HEK293 (cell line): ENCODE measurements at regions not wholly inside any gene's neighbourhood (a gene's known extent, or its start where the extent isn't known, plus 50 kb on each side); places are given as distances from the start of the nearest gene placed in this dataset.

ENCODE experiments used
- CTCF ChIA-PET: fragments of 350-600 bp; formaldehyde crosslinking; extraction: SDS; loops from one replicate; lab custom pipeline; 2021; ENCODE audit warnings: antibody characterized with exemption; lab: Yijun Ruan, JAX
- POLR2A ChIA-PET: fragments of 300-600 bp; formaldehyde crosslinking; extraction: SDS; loops from one replicate; lab custom pipeline; 2020; ENCODE audit warnings: antibody characterized with exemption, inconsistent platforms; lab: Yijun Ruan, JAX
- H3K27ac ChIP-seq: fragments of 200-500 bp; sonication (Bioruptor generic); 2 replicates; pipeline ENCODE4 v1.5.1; 2014; ENCODE audit warnings: low read depth, low read length, control low read depth, inconsistent platforms; ENCODE audit errors: extremely low read depth
- H3K36me3 ChIP-seq, 2 experiments: fragments of 200-500 bp in 1 of 2; sonication (Bioruptor generic) in 1 of 2; 1 replicate in 1 of 2; 2 replicates in 1 of 2; pipeline ENCODE4 v1.5.1; 2014 to 2017; ENCODE audit warnings: inconsistent platforms in 2 of 2, low read length in 2 of 2; ENCODE audit not compliant: control insufficient read depth in 2 of 2, insufficient read depth in 1 of 2
- H3K4me1 ChIP-seq: fragments of 200-500 bp; sonication (Bioruptor generic); 2 replicates; pipeline ENCODE4 v1.5.1; 2014; ENCODE audit warnings: mild to moderate bottlenecking, low read length, inconsistent platforms; ENCODE audit not compliant: control insufficient read depth, insufficient read depth
- H3K4me3 ChIP-seq: 2 replicates; pipeline ENCODE4 v1.5.1; 2011; ENCODE audit warnings: low read depth, mild to moderate bottlenecking, control low read depth, low read length, moderate library complexity
- H3K9me3 ChIP-seq: fragments of 200-500 bp; sonication (Bioruptor generic); 2 replicates; pipeline ENCODE4 v1.5.1; 2014; ENCODE audit warnings: low read depth, low read length, inconsistent platforms; ENCODE audit not compliant: control insufficient read depth, insufficient read depth
- BCL11A ChIP-seq: fragments of 450-650 bp; formaldehyde crosslinking; IDR thresholded peaks from 2 replicates; pipeline ENCODE4 v1.5.1; 2016; ENCODE audit warnings: low read depth, missing biosample characterization, missing genetic modification characterization
- EGR2 ChIP-seq: fragments of 450-650 bp; formaldehyde crosslinking; IDR thresholded peaks from 2 replicates; pipeline ENCODE4 v1.5.1; 2016; ENCODE audit warnings: low read depth, missing biosample characterization, missing genetic modification characterization
- HOXD13 ChIP-seq: sonication (generic); formaldehyde crosslinking; IDR thresholded peaks from 2 replicates; pipeline ENCODE4 v1.8.0; 2022; ENCODE audit warnings: missing genetic modification reagents, borderline replicate concordance
- REPIN1 ChIP-seq: fragments of 450-650 bp; formaldehyde crosslinking; IDR thresholded peaks from 2 replicates; pipeline ENCODE4 v1.5.1; 2017; ENCODE audit warnings: missing biosample characterization, missing genetic modification characterization, low read depth
- SETDB1 ChIP-seq: IDR thresholded peaks from one replicate; pipeline ENCODE4 v1.6.1; 2017; ENCODE audit warnings: mild to moderate bottlenecking, low read length, moderate library complexity, mixed read lengths; ENCODE audit not compliant: insufficient read length
- ZNF114 ChIP-seq: fragments of 450-650 bp; formaldehyde crosslinking; IDR thresholded peaks from 2 replicates; pipeline ENCODE4 v1.5.0; 2017; ENCODE audit warnings: missing biosample characterization, missing genetic modification characterization
- ZNF133 ChIP-seq: fragments of 450-650 bp; formaldehyde crosslinking; IDR thresholded peaks from 2 replicates; pipeline ENCODE4 v1.5.1; 2016; ENCODE audit warnings: missing biosample characterization, missing genetic modification characterization
- ZNF174 ChIP-seq: fragments of 450-650 bp; formaldehyde crosslinking; IDR thresholded peaks from 2 replicates; pipeline ENCODE4 v1.5.0; 2017; ENCODE audit warnings: missing biosample characterization, mild to moderate bottlenecking, missing genetic modification characterization
- ZNF248 ChIP-seq: fragments of 450-650 bp; formaldehyde crosslinking; IDR thresholded peaks from 2 replicates; pipeline ENCODE4 v1.5.1; 2017; ENCODE audit warnings: missing biosample characterization, missing genetic modification characterization
- ZNF292 ChIP-seq: fragments of 450-650 bp; formaldehyde crosslinking; IDR thresholded peaks from 2 replicates; pipeline ENCODE4 v1.5.1; 2016; ENCODE audit warnings: low read depth, missing biosample characterization, missing genetic modification characterization, borderline replicate concordance
- ZNF335 ChIP-seq: fragments of 450-650 bp; formaldehyde crosslinking; conservative IDR thresholded peaks from 2 replicates; pipeline ENCODE4 v1.5.1; 2016; ENCODE audit warnings: missing biosample characterization, missing genetic modification characterization
- ZNF362 ChIP-seq: fragments of 450-650 bp; formaldehyde crosslinking; IDR thresholded peaks from 2 replicates; pipeline ENCODE4 v1.5.1; 2016; ENCODE audit warnings: missing biosample characterization, missing genetic modification characterization
- ZNF37A ChIP-seq: fragments of 450-650 bp; IDR thresholded peaks from 2 replicates; pipeline ENCODE4 v1.5.1; 2018; ENCODE audit warnings: missing biosample characterization, missing genetic modification characterization
- ZNF514 ChIP-seq: fragments of 450-650 bp; formaldehyde crosslinking; IDR thresholded peaks from 2 replicates; pipeline ENCODE4 v1.5.1; 2016; ENCODE audit warnings: missing biosample characterization, missing genetic modification characterization
- ZNF521 ChIP-seq: fragments of 450-650 bp; formaldehyde crosslinking; IDR thresholded peaks from 2 replicates; pipeline ENCODE4 v1.5.1; 2017; ENCODE audit warnings: missing biosample characterization, mild to moderate bottlenecking, missing genetic modification characterization
- ZNF585B ChIP-seq: fragments of 450-650 bp; formaldehyde crosslinking; IDR thresholded peaks from 2 replicates; pipeline ENCODE4 v1.5.1; 2016; ENCODE audit warnings: missing biosample characterization, missing genetic modification characterization
- ZNF704 ChIP-seq: fragments of 450-650 bp; formaldehyde crosslinking; IDR thresholded peaks from 2 replicates; pipeline ENCODE4 v1.5.1; 2016; ENCODE audit warnings: missing biosample characterization, missing genetic modification characterization
- ZNF768 ChIP-seq: fragments of 450-650 bp; formaldehyde crosslinking; IDR thresholded peaks from 2 replicates; pipeline ENCODE4 v1.5.1; 2018; ENCODE audit warnings: missing biosample characterization, mild to moderate bottlenecking, missing genetic modification characterization
- ZNF792 ChIP-seq: fragments of 450-650 bp; formaldehyde crosslinking; IDR thresholded peaks from 2 replicates; pipeline ENCODE4 v1.5.1; 2016; ENCODE audit warnings: missing biosample characterization, missing genetic modification characterization
- ZNF837 ChIP-seq: fragments of 450-650 bp; formaldehyde crosslinking; IDR thresholded peaks from 2 replicates; pipeline ENCODE4 v1.5.1; 2016; ENCODE audit warnings: missing biosample characterization, missing genetic modification characterization
- ZSCAN16 ChIP-seq: fragments of 450-650 bp; formaldehyde crosslinking; IDR thresholded peaks from 2 replicates; pipeline ENCODE4 v1.5.1; 2016; ENCODE audit warnings: missing biosample characterization, missing genetic modification characterization
- TF ChIP-seq, protein P1 (sequence below): fragments of 450-650 bp; formaldehyde crosslinking; IDR thresholded peaks from 2 replicates; pipeline ENCODE4 v1.5.1; 2016; ENCODE audit warnings: missing biosample characterization, missing genetic modification characterization
- TF ChIP-seq, protein P2 (sequence below): fragments of 450-650 bp; formaldehyde crosslinking; optimal IDR thresholded peaks from 2 replicates; pipeline ENCODE3; 2016; ENCODE audit warnings: missing biosample characterization, mild to moderate bottlenecking, missing genetic modification characterization
- TF ChIP-seq, protein P3 (sequence below): fragments of 450-650 bp; formaldehyde crosslinking; IDR thresholded peaks from 2 replicates; pipeline ENCODE4 v1.5.1; 2016; ENCODE audit warnings: missing biosample characterization, missing genetic modification characterization
- TF ChIP-seq, protein P4 (sequence below): fragments of 450-650 bp; formaldehyde crosslinking; IDR thresholded peaks from 2 replicates; pipeline ENCODE4 v1.5.1; 2016; ENCODE audit warnings: missing biosample characterization, missing genetic modification characterization

- CTCF ChIA-PET = interaction anchor here (0.7 to 1.5 kb wide), 10 partner anchors 9 to 629 kb away, joined by 3 to 8 read pairs (median 4); no protein-coding TSS in a partner anchor
- Histone ChIP-seq H3K4me1 (no peaks in the 10 kb centered on the region), H3K36me3 (no peaks in the 10 kb centered on the region), H3K4me3 (no peak overlapping the region), H3K9me3 (no peaks in the 10 kb centered on the region), H3K27ac (no peak overlapping the region)
- POLR2A ChIA-PET = no interaction called here
- TF ChIP-seq ZNF704 = no peak
- TF ChIP-seq ZNF792 (tag by site-specific recombination) = no peak
- TF ChIP-seq, protein P1, sequence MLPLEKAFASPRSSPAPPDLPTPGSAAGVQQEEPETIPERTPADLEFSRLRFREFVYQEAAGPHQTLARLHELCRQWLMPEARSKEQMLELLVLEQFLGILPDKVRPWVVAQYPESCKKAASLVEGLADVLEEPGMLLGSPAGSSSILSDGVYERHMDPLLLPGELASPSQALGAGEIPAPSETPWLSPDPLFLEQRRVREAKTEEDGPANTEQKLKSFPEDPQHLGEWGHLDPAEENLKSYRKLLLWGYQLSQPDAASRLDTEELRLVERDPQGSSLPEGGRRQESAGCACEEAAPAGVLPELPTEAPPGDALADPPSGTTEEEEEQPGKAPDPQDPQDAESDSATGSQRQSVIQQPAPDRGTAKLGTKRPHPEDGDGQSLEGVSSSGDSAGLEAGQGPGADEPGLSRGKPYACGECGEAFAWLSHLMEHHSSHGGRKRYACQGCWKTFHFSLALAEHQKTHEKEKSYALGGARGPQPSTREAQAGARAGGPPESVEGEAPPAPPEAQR (tag by site-specific recombination) = no peak
- no peak for TF ChIP-seq SETDB1
- no peak for TF ChIP-seq ZNF335 (tag by site-specific recombination)
- TF ChIP-seq BCL11A (tag by site-specific recombination) = no peak
- no peak for TF ChIP-seq EGR2 (tag by site-specific recombination)
- TF ChIP-seq ZNF768 (tag by site-specific recombination) = no peak
- TF ChIP-seq ZNF37A (tag by site-specific recombination) = no peak
- no peak for TF ChIP-seq ZNF174 (tag by site-specific recombination)
Observed at GRCh38 chr1:195886000-195886399, 722.2 kb downstream of the KCNT2 start.

DNA sequence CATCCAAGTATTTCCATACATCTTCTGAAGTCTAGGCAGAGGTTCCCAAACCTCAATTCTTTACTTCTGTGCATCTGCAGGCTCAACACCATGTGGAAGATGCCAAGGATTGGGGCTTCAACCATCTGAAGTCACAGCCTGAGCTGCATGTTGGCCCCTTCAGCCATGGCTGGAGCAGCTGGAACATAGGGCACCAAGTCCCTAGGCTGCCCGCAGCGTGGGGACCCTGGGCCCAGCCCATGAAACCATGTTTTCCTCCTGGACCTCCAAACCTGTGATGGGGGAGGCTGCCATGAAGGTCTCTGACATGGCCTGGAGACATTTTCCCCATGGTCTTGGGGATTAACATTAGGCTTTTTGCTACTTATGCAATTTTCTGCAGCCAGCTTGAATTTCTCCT, 729.8 kb downstream of the KCNT2 start:
- POLR2A ChIA-PET = no interaction called here
- Histone ChIP-seq H3K27ac (no peak overlapping the region), H3K4me1 (no peaks in the 10 kb centered on the region), H3K36me3 (no peaks in the 10 kb centered on the region), H3K4me3 (no peak overlapping the region), H3K9me3 (no peaks in the 10 kb centered on the region)
- CTCF ChIA-PET = interaction anchor here (0.5 kb wide), 1 partner anchor 443 kb away, joined by 3 read pairs; no protein-coding TSS in a partner anchor
- TF ChIP-seq, protein P2, sequence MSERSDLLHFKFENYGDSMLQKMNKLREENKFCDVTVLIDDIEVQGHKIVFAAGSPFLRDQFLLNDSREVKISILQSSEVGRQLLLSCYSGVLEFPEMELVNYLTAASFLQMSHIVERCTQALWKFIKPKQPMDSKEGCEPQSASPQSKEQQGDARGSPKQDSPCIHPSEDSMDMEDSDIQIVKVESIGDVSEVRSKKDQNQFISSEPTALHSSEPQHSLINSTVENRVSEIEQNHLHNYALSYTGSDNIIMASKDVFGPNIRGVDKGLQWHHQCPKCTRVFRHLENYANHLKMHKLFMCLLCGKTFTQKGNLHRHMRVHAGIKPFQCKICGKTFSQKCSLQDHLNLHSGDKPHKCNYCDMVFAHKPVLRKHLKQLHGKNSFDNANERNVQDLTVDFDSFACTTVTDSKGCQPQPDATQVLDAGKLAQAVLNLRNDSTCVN = no peak
- TF ChIP-seq ZNF514 (tag by site-specific recombination) (no peak), ZNF133 (tag by site-specific recombination) (no peak), ZNF362 (tag by site-specific recombination) (no peak), ZNF585B (tag by site-specific recombination) (no peak), BCL11A (tag by site-specific recombination) (no peak), ZNF292 (tag by site-specific recombination) (no peak), ZSCAN16 (tag by site-specific recombination) (no peak), ZNF521 (no peak), REPIN1 (tag by site-specific recombination) (no peak), ZNF248 (tag by site-specific recombination) (no peak), ZNF114 (tag by site-specific recombination) (no peak), HOXD13 (CRISPR knock-in tag) (no peak), ZNF837 (tag by site-specific recombination) (no peak)
- TF ChIP-seq, protein P3, sequence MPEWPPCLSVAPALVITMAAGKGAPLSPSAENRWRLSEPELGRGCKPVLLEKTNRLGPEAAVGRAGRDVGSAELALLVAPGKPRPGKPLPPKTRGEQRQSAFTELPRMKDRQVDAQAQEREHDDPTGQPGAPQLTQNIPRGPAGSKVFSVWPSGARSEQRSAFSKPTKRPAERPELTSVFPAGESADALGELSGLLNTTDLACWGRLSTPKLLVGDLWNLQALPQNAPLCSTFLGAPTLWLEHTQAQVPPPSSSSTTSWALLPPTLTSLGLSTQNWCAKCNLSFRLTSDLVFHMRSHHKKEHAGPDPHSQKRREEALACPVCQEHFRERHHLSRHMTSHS = no peak
- TF ChIP-seq, protein P4, sequence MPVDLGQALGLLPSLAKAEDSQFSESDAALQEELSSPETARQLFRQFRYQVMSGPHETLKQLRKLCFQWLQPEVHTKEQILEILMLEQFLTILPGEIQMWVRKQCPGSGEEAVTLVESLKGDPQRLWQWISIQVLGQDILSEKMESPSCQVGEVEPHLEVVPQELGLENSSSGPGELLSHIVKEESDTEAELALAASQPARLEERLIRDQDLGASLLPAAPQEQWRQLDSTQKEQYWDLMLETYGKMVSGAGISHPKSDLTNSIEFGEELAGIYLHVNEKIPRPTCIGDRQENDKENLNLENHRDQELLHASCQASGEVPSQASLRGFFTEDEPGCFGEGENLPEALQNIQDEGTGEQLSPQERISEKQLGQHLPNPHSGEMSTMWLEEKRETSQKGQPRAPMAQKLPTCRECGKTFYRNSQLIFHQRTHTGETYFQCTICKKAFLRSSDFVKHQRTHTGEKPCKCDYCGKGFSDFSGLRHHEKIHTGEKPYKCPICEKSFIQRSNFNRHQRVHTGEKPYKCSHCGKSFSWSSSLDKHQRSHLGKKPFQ (tag by site-specific recombination) = no peak
